HG02840 (cell line): ENCODE measurements at regions not wholly inside any gene's neighbourhood (a gene's known extent, or its start where the extent isn't known, plus 50 kb on each side); places are given as distances from the start of the nearest gene placed in this dataset.
"Not testable (repeated sequence)": the region's sequence is repeated elsewhere in the genome, so short reads cannot be mapped to it uniquely, and the experiment has no call there.

Source experiments
- ATAC-seq: cut with Tn5 transposase; IDR thresholded peaks from one replicate; pipeline ENCODE4 v1.9.1; 2021; ENCODE audit warnings: mild to moderate bottlenecking, moderate library complexity, moderate number of reproducible peaks; ENCODE audit not compliant: unreplicated experiment, low FRiP score

DNA sequence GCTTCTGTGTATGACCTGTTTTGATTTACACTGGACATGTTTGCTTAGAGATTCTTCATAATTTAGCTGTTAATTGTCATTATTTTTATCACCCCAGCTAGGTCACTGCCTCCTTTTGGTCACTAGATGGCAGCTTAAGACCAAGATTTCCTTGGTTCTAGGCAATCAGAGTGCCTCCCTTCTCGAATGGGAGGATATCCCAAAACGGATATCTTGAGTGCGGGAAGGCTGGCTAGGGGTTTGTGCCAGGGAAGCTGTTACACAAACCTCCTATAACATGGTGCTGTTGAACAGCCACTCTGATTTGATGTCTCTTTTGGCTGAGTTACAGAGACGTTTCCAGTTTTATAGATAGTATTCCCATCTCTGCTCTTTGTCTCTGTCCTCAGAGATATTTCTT lies 283.5 kb downstream of the S1PR1 start:
- peak; percentile 79 for ATAC-seq

- no peak for ATAC-seq
These were observed 285.7 kb downstream of the S1PR1 start for GRCh38 chr1:101522486-101522885.

DNA sequence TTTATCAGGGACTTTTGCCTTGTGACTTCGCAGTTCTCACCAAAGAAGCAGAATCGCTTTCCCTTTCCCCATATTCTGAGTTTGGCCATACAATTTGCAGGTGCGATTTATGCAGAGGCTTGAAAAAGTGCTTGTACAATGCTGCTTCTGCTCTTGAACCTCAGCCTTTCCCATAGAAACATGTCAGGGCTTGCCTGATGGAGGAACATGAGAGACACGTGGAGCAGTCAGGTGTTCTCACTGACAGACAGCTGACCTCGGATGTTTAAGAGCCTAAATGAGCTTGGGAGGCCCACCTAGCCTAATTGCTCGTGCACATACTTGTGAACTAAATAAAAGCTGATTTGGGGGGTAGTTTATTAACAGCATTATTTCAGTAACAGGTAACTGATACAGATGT lies 290.0 kb downstream of the S1PR1 start:
- ATAC-seq, result no peak

DNA sequence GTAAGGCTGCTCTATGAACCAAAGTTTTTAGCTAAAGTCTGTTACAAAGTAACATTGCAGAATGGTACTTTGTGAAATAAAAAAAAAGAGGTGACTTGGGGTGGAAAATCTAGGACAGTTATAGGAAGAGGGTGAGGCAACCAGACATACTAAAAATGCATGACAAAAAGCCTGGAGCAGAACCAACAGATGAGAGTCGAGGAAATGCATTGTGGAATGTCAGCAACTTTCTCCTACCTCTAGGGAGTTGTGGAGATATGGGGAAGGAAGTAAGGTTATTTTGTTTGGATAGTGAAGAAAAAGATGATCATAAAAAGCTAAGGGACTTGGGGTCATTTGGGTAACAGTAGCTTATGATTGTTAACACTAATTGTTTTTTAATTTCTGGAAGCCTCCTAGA lies 295.6 kb downstream of the S1PR1 start:
- no peak for ATAC-seq

DNA sequence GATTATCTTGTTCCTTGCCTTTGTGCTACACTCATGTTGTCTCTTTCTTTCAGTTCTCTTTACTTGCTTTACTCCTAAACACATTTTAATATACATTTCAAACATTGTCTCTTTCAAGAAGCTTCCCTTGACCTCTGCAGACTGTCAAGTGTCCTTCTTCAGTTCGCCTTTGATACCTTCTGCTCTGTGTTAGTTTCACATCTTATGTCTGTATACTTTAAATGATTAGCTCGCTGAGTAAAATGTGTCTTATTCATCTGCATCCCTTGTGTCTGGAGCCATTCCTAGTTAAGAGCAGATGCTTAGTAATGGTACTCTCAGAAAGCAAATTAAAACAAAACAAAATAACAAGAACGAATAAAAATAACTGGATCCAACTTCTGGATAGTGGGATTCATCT lies 303.3 kb downstream of the S1PR1 start:
- no peak for ATAC-seq

- no peak for ATAC-seq
These were observed 310.1 kb downstream of the S1PR1 start for GRCh38 chr1:101546885-101547284.

- no peak for ATAC-seq
These were observed 310.5 kb downstream of the S1PR1 start for GRCh38 chr1:101547357-101547756.

- no peak for ATAC-seq
These were observed 311.6 kb downstream of the S1PR1 start for GRCh38 chr1:101548376-101548775.

DNA sequence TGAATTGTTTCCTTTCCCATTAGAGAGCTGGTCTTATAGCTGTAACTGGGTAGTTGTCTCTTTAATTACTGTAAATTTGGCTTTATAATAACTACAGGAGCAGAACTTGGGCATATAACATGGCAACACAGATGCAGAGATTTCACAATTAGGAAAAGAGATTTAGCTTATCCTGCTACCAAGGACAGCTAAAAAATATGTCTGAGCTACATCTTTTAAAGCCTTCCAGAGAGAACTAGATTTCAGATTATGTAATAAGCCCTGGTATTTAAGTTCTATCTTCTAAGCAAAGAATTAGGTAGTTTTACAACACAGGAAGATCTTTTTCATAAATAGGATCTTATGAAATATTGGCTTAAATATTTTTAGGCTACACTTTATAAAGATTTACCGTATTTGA lies 313.8 kb downstream of the S1PR1 start:
- no peak for ATAC-seq

GRCh38 chr1:101566883-101567538 lies 330.2 kb downstream of the S1PR1 start:
- ATAC-seq, result no peak

GRCh38 chr1:101567582-101568189 lies 330.9 kb downstream of the S1PR1 start:
- peak; percentile 96 for ATAC-seq

GRCh38 chr1:101587741-101588140 lies 350.9 kb downstream of the S1PR1 start:
- no peak for ATAC-seq

- ATAC-seq, result no peak
These were observed 351.9 kb downstream of the S1PR1 start for GRCh38 chr1:101588677-101589076.

DNA sequence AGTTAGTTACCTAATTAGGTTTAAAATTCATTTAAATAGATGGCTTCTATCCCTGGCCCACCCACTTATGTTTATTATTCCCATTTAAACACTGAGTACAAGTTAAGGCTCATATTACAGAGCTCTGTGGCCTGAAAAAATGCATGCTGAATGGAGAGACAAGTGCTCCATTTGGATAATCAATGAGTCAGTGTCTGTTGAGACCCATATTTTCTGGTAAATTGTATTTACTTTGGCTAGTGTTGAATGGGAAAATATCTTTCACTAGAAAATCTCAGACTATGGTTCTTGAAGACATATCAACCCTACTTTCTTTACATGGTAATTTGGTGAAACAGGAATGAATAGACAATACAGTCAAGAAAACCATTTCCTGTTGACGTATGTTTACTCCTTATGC lies 356.0 kb downstream of the S1PR1 start:
- ATAC-seq, result no peak

GRCh38 chr1:101595881-101596374 lies 359.1 kb downstream of the S1PR1 start:
- no peak for ATAC-seq

DNA sequence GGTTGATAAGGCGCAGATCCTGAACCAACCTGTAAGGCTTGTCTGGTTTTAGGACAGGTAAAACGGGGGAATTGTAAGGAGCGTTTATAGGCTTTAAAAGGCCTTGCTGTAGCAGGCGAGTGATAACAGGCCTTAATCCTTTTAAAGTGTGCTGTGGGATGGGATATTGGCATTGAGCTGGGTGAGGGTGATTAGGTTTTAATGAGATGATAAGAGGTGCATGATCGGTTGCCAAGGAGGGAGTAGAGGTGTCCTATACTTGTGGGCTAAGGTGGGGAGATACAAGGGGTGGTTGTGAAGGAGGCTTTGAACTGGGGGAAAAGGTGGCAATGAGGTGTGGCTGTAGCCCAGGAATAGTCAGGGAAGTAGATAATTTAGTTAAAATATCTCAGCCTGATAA lies 363.8 kb downstream of the S1PR1 start:
- not testable (repeated sequence) for ATAC-seq

DNA sequence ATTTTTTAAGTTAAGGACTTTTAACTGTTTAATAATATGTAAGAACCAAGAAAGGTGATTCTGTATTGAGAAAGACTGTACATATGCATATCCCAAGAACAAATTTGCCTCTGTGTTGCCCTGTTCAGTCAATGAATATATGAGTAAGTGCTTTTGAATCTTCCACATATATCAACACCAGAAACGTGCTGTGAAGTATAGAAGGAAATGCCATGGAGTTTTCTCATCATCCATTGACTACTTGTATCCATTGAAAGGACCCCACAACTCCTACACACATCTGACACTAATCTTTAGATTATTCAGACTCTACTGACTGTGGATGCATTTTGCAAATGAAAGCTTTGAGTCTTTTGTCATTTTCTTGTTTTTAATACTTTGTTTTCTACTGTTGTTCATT lies 366.9 kb downstream of the S1PR1 start:
- ATAC-seq, result no peak

DNA sequence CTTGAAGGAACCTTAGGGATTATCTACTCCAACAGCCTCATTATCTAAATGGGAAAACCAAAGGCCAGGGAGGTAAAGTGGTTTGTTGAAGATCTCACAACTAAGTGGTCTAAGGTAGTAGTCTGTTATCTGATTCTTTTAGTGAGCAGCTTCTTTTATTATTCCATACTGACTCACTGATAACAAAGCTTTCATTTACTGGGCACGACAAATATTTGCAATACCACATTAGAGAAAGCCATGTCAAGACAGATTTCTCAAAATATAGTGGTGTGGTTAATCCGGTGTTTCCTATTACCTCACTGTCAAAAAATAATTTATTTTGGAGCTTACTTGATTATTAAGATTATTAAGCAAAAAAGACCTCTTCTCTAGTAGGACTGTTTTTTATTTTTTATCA lies 369.1 kb downstream of the S1PR1 start:
- ATAC-seq, result no peak

- no peak for ATAC-seq
These were observed 376.7 kb downstream of the S1PR1 start for GRCh38 chr1:101613546-101613945.

- ATAC-seq, result no peak
These were observed 377.8 kb downstream of the OLFM3 start for GRCh38 chr1:101618900-101619299.

DNA sequence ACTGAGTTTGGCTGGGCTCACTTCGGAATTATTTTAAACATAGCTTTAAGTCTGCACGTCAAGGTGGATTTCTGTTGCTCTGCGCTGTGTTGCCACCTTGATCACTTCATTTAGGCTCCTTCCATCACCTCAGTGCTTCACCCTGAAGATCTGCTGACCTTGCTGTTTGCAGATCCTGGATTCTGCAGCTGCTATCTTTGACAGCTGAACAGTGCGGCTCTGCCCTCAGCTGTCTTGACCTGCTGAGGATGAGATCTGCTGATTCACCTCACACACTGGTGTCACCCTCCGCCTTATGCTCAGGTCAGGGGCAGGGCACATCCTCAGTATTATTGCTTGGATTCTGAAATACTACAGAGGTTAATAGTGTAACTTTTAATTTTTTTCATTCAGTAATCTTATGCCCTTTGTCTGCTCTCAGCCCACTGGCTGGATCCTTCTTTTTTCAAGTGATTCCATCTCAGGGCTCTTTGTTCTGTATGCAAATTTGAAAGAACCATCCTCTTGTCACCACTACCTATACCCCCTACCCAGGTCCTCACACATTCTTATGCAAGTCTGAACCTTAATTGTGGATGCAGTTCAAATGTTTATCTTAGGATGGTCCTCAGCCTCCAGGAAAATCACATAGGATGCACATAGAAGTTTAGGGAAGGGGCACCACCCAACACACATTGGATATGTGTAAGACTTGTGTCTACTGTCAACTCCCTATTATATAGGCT lies 364.0 kb downstream of the OLFM3 start:
- ATAC-seq, result no peak

DNA sequence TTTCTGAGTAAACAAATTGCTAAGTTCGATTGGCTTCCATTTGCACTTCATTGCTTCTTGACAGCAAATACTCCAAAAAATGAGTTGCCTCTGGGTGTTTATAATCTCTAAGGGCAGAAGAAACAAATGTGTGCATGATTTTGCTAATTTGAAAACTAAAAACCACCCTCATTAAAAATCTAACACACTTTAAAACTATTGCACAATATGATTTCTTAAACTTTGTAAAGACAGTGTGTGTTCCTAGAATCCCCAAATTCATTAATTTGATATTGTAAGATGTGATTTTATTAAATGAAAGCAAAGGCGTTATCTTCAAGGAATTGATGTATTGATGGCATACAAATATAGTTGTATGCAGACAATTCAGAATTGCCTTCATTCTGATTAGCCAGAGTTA lies 350.9 kb downstream of the OLFM3 start:
- ATAC-seq, result no peak
